Liver (tissue), 8 donors: ENCODE measurements at regions not wholly inside any gene's neighbourhood (a gene's known extent, or its start where the extent isn't known, plus 50 kb on each side); places are given as distances from the start of the nearest gene placed in this dataset.

Source experiments
- DNase-seq: peaks from one replicate; pipeline ENCODE4 v3.0.0-alpha.2; 2017; ENCODE audit warnings: low spot score
- H3K27ac ChIP-seq, 2 donors: one replicate each; pipeline ENCODE4 v1.7.0; 2013; ENCODE audit warnings: inconsistent platforms in 2 of 2, low read length in 2 of 2, control low read depth in 1 of 2, low read depth in 1 of 2, mild to moderate bottlenecking in 1 of 2
- H3K27me3 ChIP-seq, 4 donors: one replicate each; pipeline versions ENCODE4 v1.6.1 to v1.7.0; 2013; ENCODE audit warnings: low read length in 3 of 4, inconsistent platforms in 1 of 4, mild to moderate bottlenecking in 1 of 4, moderate library complexity in 1 of 4; ENCODE audit not compliant: control insufficient read depth in 4 of 4, insufficient read depth in 4 of 4
- H3K36me3 ChIP-seq, 4 donors: one replicate each; pipeline versions ENCODE4 v1.6.1 to v1.7.0; 2013; ENCODE audit warnings: low read length in 3 of 4, mild to moderate bottlenecking in 3 of 4, low read depth in 1 of 4, moderate library complexity in 1 of 4; ENCODE audit not compliant: control insufficient read depth in 4 of 4, insufficient read depth in 3 of 4
- H3K4me1 ChIP-seq, 4 donors: one replicate each; pipeline versions ENCODE4 v1.6.1 to v1.7.0; 2013; ENCODE audit warnings: low read length in 3 of 4, mild to moderate bottlenecking in 3 of 4, moderate library complexity in 1 of 4; ENCODE audit not compliant: control insufficient read depth in 4 of 4, insufficient read depth in 4 of 4
- H3K4me3 ChIP-seq, 3 donors: one replicate each; pipeline versions ENCODE4 v1.6.1 to v1.7.0; 2013; ENCODE audit warnings: low read length in 3 of 3, control low read depth in 1 of 3, low read depth in 1 of 3, mild to moderate bottlenecking in 1 of 3
- H3K9ac ChIP-seq, 2 donors: one replicate each; pipeline ENCODE4 v1.7.0; 2013; ENCODE audit warnings: low read length in 2 of 2, mild to moderate bottlenecking in 2 of 2, moderate library complexity in 2 of 2, control low read depth in 1 of 2, low read depth in 1 of 2
- H3K9me3 ChIP-seq, 4 donors: one replicate each; pipeline versions ENCODE4 v1.6.1 to v1.7.0; 2013; ENCODE audit warnings: low read length in 3 of 4; ENCODE audit not compliant: control insufficient read depth in 4 of 4
- EGR1 ChIP-seq, 2 donors: IDR thresholded peaks; 2 replicates each; pipeline ENCODE4 v1.6.1; 2016 to 2018; ENCODE audit warnings: antibody characterized with exemption in 2 of 2, low read depth in 2 of 2
- FOXA1 ChIP-seq: IDR thresholded peaks from 2 replicates; pipeline ENCODE4 v1.6.1; 2016; ENCODE audit warnings: antibody characterized with exemption
- FOXA2 ChIP-seq: IDR thresholded peaks from 2 replicates; pipeline ENCODE4 v1.6.1; 2016; ENCODE audit warnings: antibody characterized with exemption
- HNF4A ChIP-seq, 2 donors: conservative IDR thresholded peaks; 2 replicates each; pipeline ENCODE4 v1.6.1; 2016; ENCODE audit warnings: antibody characterized with exemption in 2 of 2, mild to moderate bottlenecking in 2 of 2
- HNF4G ChIP-seq: IDR thresholded peaks from 2 replicates; pipeline ENCODE4 v1.6.1; 2016; ENCODE audit warnings: antibody characterized with exemption
- JUND ChIP-seq, 2 donors: IDR thresholded peaks; 2 replicates each; pipeline ENCODE4 v1.6.1; 2016; ENCODE audit warnings: antibody characterized with exemption in 2 of 2
- NR2F2 ChIP-seq: IDR thresholded peaks from 2 replicates; pipeline ENCODE4 v1.6.1; 2016; ENCODE audit warnings: antibody characterized with exemption
- RAD21 ChIP-seq, 2 donors: IDR thresholded peaks; 2 replicates each; pipeline ENCODE4 v1.6.1; 2016; ENCODE audit warnings: antibody characterized with exemption in 2 of 2, mild to moderate bottlenecking in 2 of 2
- RXRA ChIP-seq, 2 donors: IDR thresholded peaks; 2 replicates each; pipeline ENCODE4 v1.6.1; 2017 to 2018; ENCODE audit warnings: antibody characterized with exemption in 2 of 2, mild to moderate bottlenecking in 1 of 2
- SP1 ChIP-seq: IDR thresholded peaks from 2 replicates; pipeline ENCODE4 v1.6.1; 2018; ENCODE audit warnings: antibody characterized with exemption, mild to moderate bottlenecking
- TAF1 ChIP-seq: conservative IDR thresholded peaks from 2 replicates; pipeline ENCODE4 v1.6.1; 2016; ENCODE audit warnings: antibody characterized with exemption, mild to moderate bottlenecking
- YY1 ChIP-seq: IDR thresholded peaks from 2 replicates; pipeline ENCODE4 v1.6.1; 2016; ENCODE audit warnings: antibody characterized with exemption, mild to moderate bottlenecking
- WGBS: extraction: QIAGEN DNeasy Blood & Tissue Kit; methylation state at CpG from one replicate; pipeline ENCODE4 v1.1.7; 2013; 5-methylcytosine and 5-hydroxymethylcytosine counted together
- TF ChIP-seq, protein P1 (sequence below): IDR thresholded peaks from 2 replicates; pipeline ENCODE4 v1.6.1; 2016; ENCODE audit warnings: antibody characterized with exemption, mild to moderate bottlenecking
- TF ChIP-seq, protein P2 (sequence below): IDR thresholded peaks from 2 replicates; pipeline ENCODE4 v1.6.1; 2016; ENCODE audit warnings: antibody characterized with exemption
- TF ChIP-seq, protein P3 (sequence below): IDR thresholded peaks from 2 replicates; pipeline ENCODE4 v1.6.1; 2016; ENCODE audit warnings: antibody characterized with exemption
- TF ChIP-seq, protein P4 (sequence below): fragments of 150-350 bp; IDR thresholded peaks from 2 replicates; pipeline ENCODE4 v1.5.1; 2017; ENCODE audit warnings: improper control_type of control experiment, low read depth, low read length; ENCODE audit not compliant: missing input control
- TF ChIP-seq, protein P5 (sequence below): IDR thresholded peaks from 2 replicates; pipeline ENCODE4 v1.6.1; 2016; ENCODE audit warnings: antibody characterized with exemption
- donor health status: healthy.
- donor health status: healthy.
- donor health status: healthy.
- donor health status: healthy.
- donor health status: healthy.

DNA sequence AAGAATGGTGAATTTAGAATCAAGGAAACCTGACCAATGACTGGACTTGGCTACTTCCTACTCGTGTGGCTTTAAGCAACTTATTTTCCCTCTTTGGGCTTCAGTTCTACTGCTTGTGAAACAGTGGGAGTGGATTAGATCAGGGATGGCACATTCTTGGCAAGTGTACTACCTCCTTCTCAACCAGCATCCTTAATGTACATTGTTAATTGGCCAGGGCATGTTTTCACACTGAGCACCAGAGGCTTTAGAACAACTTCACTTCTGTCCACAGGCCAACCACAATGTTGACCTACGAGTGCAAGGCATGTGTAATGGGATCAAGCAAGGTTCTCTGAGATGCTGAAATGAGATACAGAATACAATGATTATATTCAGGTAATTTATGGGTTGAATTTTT lies 315.3 kb downstream of the ADRA2A start:
- DNase-seq: no peak
- TF ChIP-seq, protein P1, sequence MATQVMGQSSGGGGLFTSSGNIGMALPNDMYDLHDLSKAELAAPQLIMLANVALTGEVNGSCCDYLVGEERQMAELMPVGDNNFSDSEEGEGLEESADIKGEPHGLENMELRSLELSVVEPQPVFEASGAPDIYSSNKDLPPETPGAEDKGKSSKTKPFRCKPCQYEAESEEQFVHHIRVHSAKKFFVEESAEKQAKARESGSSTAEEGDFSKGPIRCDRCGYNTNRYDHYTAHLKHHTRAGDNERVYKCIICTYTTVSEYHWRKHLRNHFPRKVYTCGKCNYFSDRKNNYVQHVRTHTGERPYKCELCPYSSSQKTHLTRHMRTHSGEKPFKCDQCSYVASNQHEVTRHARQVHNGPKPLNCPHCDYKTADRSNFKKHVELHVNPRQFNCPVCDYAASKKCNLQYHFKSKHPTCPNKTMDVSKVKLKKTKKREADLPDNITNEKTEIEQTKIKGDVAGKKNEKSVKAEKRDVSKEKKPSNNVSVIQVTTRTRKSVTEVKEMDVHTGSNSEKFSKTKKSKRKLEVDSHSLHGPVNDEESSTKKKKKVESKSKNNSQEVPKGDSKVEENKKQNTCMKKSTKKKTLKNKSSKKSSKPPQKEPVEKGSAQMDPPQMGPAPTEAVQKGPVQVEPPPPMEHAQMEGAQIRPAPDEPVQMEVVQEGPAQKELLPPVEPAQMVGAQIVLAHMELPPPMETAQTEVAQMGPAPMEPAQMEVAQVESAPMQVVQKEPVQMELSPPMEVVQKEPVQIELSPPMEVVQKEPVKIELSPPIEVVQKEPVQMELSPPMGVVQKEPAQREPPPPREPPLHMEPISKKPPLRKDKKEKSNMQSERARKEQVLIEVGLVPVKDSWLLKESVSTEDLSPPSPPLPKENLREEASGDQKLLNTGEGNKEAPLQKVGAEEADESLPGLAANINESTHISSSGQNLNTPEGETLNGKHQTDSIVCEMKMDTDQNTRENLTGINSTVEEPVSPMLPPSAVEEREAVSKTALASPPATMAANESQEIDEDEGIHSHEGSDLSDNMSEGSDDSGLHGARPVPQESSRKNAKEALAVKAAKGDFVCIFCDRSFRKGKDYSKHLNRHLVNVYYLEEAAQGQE: no peak
- TF ChIP-seq JUND (IDR thresholded peaks at IDR 0.05) (no peak), EGR1 (IDR thresholded peaks at IDR 0.05; ENCODE audit: low read depth in 2 of 2) (no peak), TAF1 (no peak), SP1 (no peak), RAD21 (IDR thresholded peaks at IDR 0.05) (no peak), HNF4G (no peak), HNF4A (conservative IDR thresholded peaks at IDR 0.05) (no peak), FOXA1 (no peak)
- TF ChIP-seq, protein P2, sequence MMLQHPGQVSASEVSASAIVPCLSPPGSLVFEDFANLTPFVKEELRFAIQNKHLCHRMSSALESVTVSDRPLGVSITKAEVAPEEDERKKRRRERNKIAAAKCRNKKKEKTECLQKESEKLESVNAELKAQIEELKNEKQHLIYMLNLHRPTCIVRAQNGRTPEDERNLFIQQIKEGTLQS: no peak
- H3K9me3 ChIP-seq: peaks cover 0 to 4% (median 0%) of the 10 kb centered on the region in 4 donors
- H3K27ac ChIP-seq: no peak overlapping the region
- no peaks in the 10 kb centered on the region for H3K36me3 ChIP-seq
- no peaks in the 10 kb centered on the region for H3K27me3 ChIP-seq
- H3K4me3 ChIP-seq: no peak overlapping the region
- no peaks in the 10 kb centered on the region for H3K4me1 ChIP-seq
- no peak overlapping the region for H3K9ac ChIP-seq
- 44% methylated on average over 2 of the region's 2 CpGs for WGBS

DNA sequence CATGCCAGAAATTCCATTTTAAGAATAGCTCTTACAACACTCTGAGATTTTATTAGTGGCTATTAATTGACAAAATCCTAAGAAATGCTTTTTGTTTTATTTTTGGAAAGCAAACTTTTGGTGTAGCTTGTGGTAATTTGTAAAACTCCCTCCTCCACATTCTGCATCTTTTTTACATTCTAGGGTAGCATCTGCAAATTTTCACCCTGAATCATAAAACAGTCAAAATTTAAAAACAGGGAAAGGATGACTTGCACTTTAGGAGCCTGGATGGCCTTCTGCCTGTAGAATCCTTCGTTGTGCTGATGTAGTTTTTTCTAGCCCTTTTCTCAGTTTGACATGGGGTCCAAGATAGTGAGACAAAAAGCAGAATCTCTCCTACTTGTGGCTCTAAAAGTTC lies 316.1 kb downstream of the ADRA2A start:
- WGBS: 0% methylated on average over 1 of the region's 1 CpG
- H3K36me3 ChIP-seq: no peaks in the 10 kb centered on the region
- DNase-seq: no peak
- H3K4me3 ChIP-seq: no peak overlapping the region
- no peak for TF ChIP-seq FOXA2
- TF ChIP-seq RAD21 (IDR thresholded peaks at IDR 0.05): no peak
- TF ChIP-seq RXRA (IDR thresholded peaks at IDR 0.05): no peak
- TF ChIP-seq, protein P3, sequence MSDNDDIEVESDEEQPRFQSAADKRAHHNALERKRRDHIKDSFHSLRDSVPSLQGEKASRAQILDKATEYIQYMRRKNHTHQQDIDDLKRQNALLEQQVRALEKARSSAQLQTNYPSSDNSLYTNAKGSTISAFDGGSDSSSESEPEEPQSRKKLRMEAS: no peak
- H3K27ac ChIP-seq: no peak overlapping the region
- H3K4me1 ChIP-seq: no peaks in the 10 kb centered on the region
- H3K27me3 ChIP-seq: peaks cover 0 to 3% (median 0%) of the 10 kb centered on the region in 4 donors
- H3K9me3 ChIP-seq: peaks cover 0 to 4% (median 0%) of the 10 kb centered on the region in 4 donors
- no peak overlapping the region for H3K9ac ChIP-seq

DNA sequence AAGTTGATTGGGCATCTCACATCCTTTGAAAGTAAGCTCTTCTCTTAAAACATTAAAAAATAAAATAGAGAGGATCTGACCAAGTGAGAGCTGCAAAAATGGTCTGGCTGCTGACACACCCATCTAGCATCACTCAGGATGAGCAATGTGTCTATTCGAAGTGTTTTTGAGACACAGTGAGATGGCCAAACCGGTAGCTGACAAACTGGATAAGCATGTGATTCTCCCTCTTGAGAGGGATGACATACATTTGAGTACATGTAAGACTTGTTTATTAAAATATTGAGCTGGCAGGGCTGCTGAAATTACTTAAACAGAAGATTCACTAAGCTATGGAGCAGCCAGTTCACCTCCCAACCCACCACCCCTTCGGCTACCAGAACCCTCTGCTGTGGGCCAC lies 333.9 kb downstream of the ADRA2A start:
- H3K9me3 ChIP-seq: peaks cover 0 to 4% (median 0%) of the 10 kb centered on the region in 4 donors
- no peaks in the 10 kb centered on the region for H3K36me3 ChIP-seq
- H3K4me3 ChIP-seq: no peak overlapping the region
- DNase-seq: no peak
- H3K4me1 ChIP-seq: no peaks in the 10 kb centered on the region
- H3K27me3 ChIP-seq: peaks cover 0 to 3% (median 0%) of the 10 kb centered on the region in 4 donors
- no peak overlapping the region for H3K27ac ChIP-seq
- H3K9ac ChIP-seq: no peak overlapping the region
- WGBS: 70% methylated on average over 3 of the region's 3 CpGs
- TF ChIP-seq NR2F2: no peak
- TF ChIP-seq JUND (IDR thresholded peaks at IDR 0.05): no peak
- no peak for TF ChIP-seq YY1
- TF ChIP-seq, protein P3: no peak
- no peak for TF ChIP-seq FOXA1
- TF ChIP-seq, protein P4, sequence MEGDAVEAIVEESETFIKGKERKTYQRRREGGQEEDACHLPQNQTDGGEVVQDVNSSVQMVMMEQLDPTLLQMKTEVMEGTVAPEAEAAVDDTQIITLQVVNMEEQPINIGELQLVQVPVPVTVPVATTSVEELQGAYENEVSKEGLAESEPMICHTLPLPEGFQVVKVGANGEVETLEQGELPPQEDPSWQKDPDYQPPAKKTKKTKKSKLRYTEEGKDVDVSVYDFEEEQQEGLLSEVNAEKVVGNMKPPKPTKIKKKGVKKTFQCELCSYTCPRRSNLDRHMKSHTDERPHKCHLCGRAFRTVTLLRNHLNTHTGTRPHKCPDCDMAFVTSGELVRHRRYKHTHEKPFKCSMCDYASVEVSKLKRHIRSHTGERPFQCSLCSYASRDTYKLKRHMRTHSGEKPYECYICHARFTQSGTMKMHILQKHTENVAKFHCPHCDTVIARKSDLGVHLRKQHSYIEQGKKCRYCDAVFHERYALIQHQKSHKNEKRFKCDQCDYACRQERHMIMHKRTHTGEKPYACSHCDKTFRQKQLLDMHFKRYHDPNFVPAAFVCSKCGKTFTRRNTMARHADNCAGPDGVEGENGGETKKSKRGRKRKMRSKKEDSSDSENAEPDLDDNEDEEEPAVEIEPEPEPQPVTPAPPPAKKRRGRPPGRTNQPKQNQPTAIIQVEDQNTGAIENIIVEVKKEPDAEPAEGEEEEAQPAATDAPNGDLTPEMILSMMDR: no peak
- TF ChIP-seq RAD21 (IDR thresholded peaks at IDR 0.05): no peak
- no peak for TF ChIP-seq FOXA2
- TF ChIP-seq, protein P5, sequence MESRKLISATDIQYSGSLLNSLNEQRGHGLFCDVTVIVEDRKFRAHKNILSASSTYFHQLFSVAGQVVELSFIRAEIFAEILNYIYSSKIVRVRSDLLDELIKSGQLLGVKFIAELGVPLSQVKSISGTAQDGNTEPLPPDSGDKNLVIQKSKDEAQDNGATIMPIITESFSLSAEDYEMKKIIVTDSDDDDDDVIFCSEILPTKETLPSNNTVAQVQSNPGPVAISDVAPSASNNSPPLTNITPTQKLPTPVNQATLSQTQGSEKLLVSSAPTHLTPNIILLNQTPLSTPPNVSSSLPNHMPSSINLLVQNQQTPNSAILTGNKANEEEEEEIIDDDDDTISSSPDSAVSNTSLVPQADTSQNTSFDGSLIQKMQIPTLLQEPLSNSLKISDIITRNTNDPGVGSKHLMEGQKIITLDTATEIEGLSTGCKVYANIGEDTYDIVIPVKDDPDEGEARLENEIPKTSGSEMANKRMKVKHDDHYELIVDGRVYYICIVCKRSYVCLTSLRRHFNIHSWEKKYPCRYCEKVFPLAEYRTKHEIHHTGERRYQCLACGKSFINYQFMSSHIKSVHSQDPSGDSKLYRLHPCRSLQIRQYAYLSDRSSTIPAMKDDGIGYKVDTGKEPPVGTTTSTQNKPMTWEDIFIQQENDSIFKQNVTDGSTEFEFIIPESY: no peak
- no peak for TF ChIP-seq RXRA (IDR thresholded peaks at IDR 0.05)
- TF ChIP-seq HNF4A (conservative IDR thresholded peaks at IDR 0.05): no peak
- no peak for TF ChIP-seq TAF1
- TF ChIP-seq HNF4G: no peak
- TF ChIP-seq, protein P2: no peak
